ENCODE measurements at regions not wholly inside any gene's neighbourhood (a gene's known extent, or its start where the extent isn't known, plus 50 kb on each side); places are given as distances from the start of the nearest gene placed in this dataset.
A peak's percentile ranks its signal among the peaks of the same experiment; 100 is the strongest.

DNA sequence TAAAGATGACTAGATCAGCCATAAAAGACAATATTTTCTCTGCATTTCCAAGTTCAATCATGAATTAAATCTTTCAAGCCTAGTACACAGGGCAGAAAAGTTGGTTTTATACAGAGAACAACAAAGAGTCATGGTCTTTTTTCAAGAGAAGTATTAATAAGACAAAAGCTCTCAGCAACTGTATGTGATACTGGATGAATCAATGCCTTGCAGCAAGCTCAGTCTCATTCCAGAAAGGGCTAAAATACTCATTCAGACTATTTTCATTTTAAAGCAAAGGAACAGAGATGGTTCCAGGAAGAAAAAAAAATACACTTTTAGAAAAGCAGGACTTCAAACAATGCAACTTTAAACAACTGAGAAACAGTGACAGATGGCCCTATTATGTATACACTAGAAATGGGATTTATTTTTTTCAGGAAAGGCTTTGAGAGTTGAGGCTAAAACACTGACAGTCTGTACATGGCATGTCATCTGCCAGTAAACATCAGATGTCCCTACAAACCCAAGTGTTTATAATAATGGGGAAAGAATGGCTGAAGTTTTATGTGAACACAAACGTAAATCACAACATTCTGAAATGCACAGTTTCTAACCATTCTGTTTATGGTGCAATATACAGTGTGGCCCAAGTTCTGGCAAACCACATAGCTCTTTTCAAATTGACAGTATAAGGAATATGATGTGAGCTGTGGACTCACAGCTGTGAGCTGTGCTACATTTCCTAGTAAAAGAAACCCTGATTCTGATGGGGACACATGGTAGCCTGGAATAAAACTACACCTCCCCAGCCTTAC lies 114.3 kb upstream of the DST start:
- Histone ChIP-seq H4K20me1 (ENCODE audit: insufficient read depth, poor library complexity, severe bottlenecking) (no peaks in the 10 kb centered on the region), H3K79me2 (peaks cover 71% of the 10 kb centered on the region), H3K27ac (peak overlapping the region; percentile 67), H3K36me3 (replicated peaks; ENCODE audit: insufficient read depth, low read depth) (no peaks in the 10 kb centered on the region), H2AFZ (no peak overlapping the region), H3K4me3 (no peak overlapping the region), H3K27me3 (no peaks in the 10 kb centered on the region), H3K9me3 (ENCODE audit: low read depth) (no peaks in the 10 kb centered on the region), H3K9me2 (replicated peaks; ENCODE audit: insufficient read depth) (no peaks in the 10 kb centered on the region), H3K4me2 (peak overlapping the region; percentile 31), H3K4me1 (ENCODE audit: insufficient read depth) (peaks cover 23% of the 10 kb centered on the region)
- TF ChIP-seq EZH2 (IDR thresholded peaks at IDR 0.05; ENCODE audit: borderline replicate concordance) (no peak), EZH2phosphoT487 (IDR thresholded peaks at IDR 0.05; ENCODE audit: low read depth, severe bottlenecking, unreplicated experiment) (no peak), CTCF (IDR thresholded peaks at IDR 0.05; ENCODE audit: poor library complexity) (no peak)
- WGBS (ENCODE audit: low lambda C conversion rate, missing lambda C conversion rate): 45% methylated on average over 1 of the region's 1 CpG
- no peak for DNase-seq (ENCODE audit: low spot score)

DNA sequence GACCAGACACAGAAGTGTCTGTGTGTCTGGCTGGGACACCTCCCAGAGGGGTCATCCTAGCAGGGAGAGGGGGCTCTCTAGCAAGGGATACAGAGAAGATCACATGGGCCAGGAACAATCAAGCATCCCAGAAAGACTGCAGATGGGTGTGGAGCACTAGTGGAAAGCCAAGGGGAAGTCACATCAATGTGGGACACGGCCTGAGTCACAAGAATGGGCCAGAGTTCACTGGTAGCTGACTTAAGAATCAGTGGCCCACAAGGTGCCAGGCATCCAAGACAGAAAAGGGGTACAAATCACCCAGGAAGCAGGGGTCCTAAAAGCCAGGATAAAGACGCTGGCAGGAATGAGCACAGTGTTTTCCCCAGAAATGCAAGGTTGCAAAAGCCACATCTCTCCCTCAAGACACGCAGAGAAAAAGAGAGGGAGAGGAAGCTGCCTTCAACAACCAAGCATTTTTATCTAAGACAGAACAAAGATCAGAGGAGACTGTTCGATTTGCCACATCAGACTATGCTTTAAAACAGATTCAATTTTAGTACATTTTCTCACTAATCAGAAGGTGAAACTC lies 113.6 kb upstream of the DST start:
- Histone ChIP-seq H3K9me2 (replicated peaks; ENCODE audit: insufficient read depth) (no peaks in the 10 kb centered on the region), H3K9me3 (ENCODE audit: low read depth) (no peaks in the 10 kb centered on the region), H3K27ac (peak overlapping the region; percentile 67), H4K20me1 (ENCODE audit: insufficient read depth, poor library complexity, severe bottlenecking) (no peaks in the 10 kb centered on the region), H3K27me3 (no peaks in the 10 kb centered on the region), H3K36me3 (replicated peaks; ENCODE audit: insufficient read depth, low read depth) (no peaks in the 10 kb centered on the region), H3K79me2 (peaks cover 71% of the 10 kb centered on the region), H3K4me3 (no peak overlapping the region), H3K4me1 (ENCODE audit: insufficient read depth) (peaks cover 23% of the 10 kb centered on the region), H2AFZ (no peak overlapping the region), H3K4me2 (peak overlapping the region; percentile 31)
- no peak for DNase-seq (ENCODE audit: low spot score)
- 65% methylated on average over 4 of the region's 4 CpGs for WGBS (ENCODE audit: low lambda C conversion rate, missing lambda C conversion rate)
- no peak for TF ChIP-seq EZH2phosphoT487 (IDR thresholded peaks at IDR 0.05; ENCODE audit: low read depth, severe bottlenecking, unreplicated experiment)
- TF ChIP-seq EZH2 (IDR thresholded peaks at IDR 0.05; ENCODE audit: borderline replicate concordance): no peak
- TF ChIP-seq CTCF (IDR thresholded peaks at IDR 0.05; ENCODE audit: poor library complexity): no peak

GRCh38 chr6:56755040-56755439 lies 112.4 kb upstream of the DST start:
- H3K79me2 ChIP-seq: peaks cover 74% of the 10 kb centered on the region

More at GRCh38 chr6:56755040-56755439, 112.4 kb upstream of the DST start:
- H3K4me3 ChIP-seq: no peak overlapping the region
- H4K20me1 ChIP-seq (ENCODE audit: insufficient read depth, poor library complexity, severe bottlenecking): no peaks in the 10 kb centered on the region
- no peaks in the 10 kb centered on the region for H3K9me2 ChIP-seq (replicated peaks; ENCODE audit: insufficient read depth)
- H3K4me1 ChIP-seq (ENCODE audit: insufficient read depth): peaks cover 33% of the 10 kb centered on the region
- DNase-seq (ENCODE audit: low spot score): no peak
- no peaks in the 10 kb centered on the region for H3K36me3 ChIP-seq (replicated peaks; ENCODE audit: insufficient read depth, low read depth)
- no peaks in the 10 kb centered on the region for H3K9me3 ChIP-seq (ENCODE audit: low read depth)
- H3K27me3 ChIP-seq: no peaks in the 10 kb centered on the region
- 95% methylated on average over 2 of the region's 2 CpGs for WGBS (ENCODE audit: low lambda C conversion rate, missing lambda C conversion rate)
- H3K4me2 ChIP-seq: no peak overlapping the region
- TF ChIP-seq EZH2 (IDR thresholded peaks at IDR 0.05; ENCODE audit: borderline replicate concordance): no peak
- no peak for TF ChIP-seq EZH2phosphoT487 (IDR thresholded peaks at IDR 0.05; ENCODE audit: low read depth, severe bottlenecking, unreplicated experiment)
- TF ChIP-seq CTCF (IDR thresholded peaks at IDR 0.05; ENCODE audit: poor library complexity): no peak
- H3K27ac ChIP-seq: no peak overlapping the region
- no peak overlapping the region for H2AFZ ChIP-seq
